ENCODE measurements at regions not wholly inside any gene's neighbourhood (a gene's known extent, or its start where the extent isn't known, plus 50 kb on each side); places are given as distances from the start of the nearest gene placed in this dataset.

DNA sequence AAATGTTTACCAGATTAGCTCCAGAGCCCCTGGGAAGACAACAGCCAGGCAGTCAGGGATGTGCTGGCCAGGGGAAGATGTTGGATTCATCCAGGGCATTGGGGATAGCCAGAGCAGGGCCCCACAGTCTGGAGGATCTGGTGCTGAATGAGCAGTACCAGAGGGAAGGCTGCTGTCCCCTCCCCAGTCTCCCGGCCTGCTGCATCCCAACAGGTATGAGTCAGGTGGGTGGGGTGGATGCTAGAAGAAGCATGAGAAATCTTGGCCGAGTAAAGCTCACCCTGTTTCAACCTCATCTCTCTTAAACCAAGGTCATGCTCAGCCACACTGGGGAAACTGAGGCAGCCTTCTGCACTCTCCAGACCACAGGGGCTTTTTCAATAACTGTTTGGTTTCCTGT lies 71.9 kb upstream of the SEC14L1 start:
- Histone ChIP-seq H3K27ac (ENCODE audit: low read depth, low read length) (no peak overlapping the region), H3K9me2 (replicated peaks; ENCODE audit: control insufficient read depth, low read length) (no peaks in the 10 kb centered on the region), H3K4me1 (ENCODE audit: control insufficient read depth, low read length) (peaks cover 6% of the 10 kb centered on the region), H3K36me3 (ENCODE audit: control insufficient read depth, low read length) (no peaks in the 10 kb centered on the region), H3K79me2 (ENCODE audit: control insufficient read depth, low read length) (no peaks in the 10 kb centered on the region), H3K27me3 (ENCODE audit: control insufficient read depth, low read length) (peaks cover 27% of the 10 kb centered on the region), H3K4me2 (ENCODE audit: low read length) (no peak overlapping the region), H3K4me3 (ENCODE audit: low read length) (no peak overlapping the region), H3F3A (ENCODE audit: control insufficient read depth, insufficient read depth) (no peaks in the 10 kb centered on the region), H3K9me3 (ENCODE audit: control insufficient read depth, insufficient read depth, low read length) (no peaks in the 10 kb centered on the region), H4K20me1 (ENCODE audit: control insufficient read depth, insufficient read depth, low read depth, low read length) (no peaks in the 10 kb centered on the region)
- no peak for TF ChIP-seq EZH2phosphoT487 (IDR thresholded peaks at IDR 0.05; ENCODE audit: borderline replicate concordance, low read length)
- TF ChIP-seq, protein P1, sequence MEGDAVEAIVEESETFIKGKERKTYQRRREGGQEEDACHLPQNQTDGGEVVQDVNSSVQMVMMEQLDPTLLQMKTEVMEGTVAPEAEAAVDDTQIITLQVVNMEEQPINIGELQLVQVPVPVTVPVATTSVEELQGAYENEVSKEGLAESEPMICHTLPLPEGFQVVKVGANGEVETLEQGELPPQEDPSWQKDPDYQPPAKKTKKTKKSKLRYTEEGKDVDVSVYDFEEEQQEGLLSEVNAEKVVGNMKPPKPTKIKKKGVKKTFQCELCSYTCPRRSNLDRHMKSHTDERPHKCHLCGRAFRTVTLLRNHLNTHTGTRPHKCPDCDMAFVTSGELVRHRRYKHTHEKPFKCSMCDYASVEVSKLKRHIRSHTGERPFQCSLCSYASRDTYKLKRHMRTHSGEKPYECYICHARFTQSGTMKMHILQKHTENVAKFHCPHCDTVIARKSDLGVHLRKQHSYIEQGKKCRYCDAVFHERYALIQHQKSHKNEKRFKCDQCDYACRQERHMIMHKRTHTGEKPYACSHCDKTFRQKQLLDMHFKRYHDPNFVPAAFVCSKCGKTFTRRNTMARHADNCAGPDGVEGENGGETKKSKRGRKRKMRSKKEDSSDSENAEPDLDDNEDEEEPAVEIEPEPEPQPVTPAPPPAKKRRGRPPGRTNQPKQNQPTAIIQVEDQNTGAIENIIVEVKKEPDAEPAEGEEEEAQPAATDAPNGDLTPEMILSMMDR (IDR thresholded peaks at IDR 0.05; ENCODE audit: low read depth, low read length, poor library complexity, severe bottlenecking) = no peak

DNA sequence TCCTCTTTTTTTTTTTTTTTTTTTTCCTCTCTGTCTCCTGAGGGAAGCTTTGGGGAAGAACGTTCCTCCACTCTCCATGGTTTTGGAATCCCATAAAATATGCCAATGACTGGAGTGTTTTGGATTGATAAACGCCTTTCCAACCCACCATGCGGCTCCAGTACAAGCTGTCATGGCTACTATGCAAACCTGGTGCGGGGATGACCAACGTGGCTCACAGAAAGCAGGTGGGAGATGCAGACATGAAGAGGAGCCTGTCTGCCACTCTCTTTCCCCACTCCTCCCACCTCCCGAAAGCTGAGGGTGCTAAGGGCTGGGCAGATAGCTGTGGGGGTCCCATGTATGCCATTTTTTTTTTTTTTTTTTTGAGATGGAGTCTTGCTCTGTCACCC lies 69.9 kb upstream of the SEC14L1 start:
- Histone ChIP-seq H4K20me1 (ENCODE audit: control insufficient read depth, insufficient read depth, low read depth, low read length) (no peaks in the 10 kb centered on the region), H3K27ac (ENCODE audit: low read depth, low read length) (no peak overlapping the region), H3K4me1 (ENCODE audit: control insufficient read depth, low read length) (peaks cover 6% of the 10 kb centered on the region), H3K79me2 (ENCODE audit: control insufficient read depth, low read length) (no peaks in the 10 kb centered on the region), H3K27me3 (ENCODE audit: control insufficient read depth, low read length) (peaks cover 33% of the 10 kb centered on the region), H3F3A (ENCODE audit: control insufficient read depth, insufficient read depth) (no peaks in the 10 kb centered on the region), H3K9me3 (ENCODE audit: control insufficient read depth, insufficient read depth, low read length) (no peaks in the 10 kb centered on the region), H3K9me2 (replicated peaks; ENCODE audit: control insufficient read depth, low read length) (no peaks in the 10 kb centered on the region), H3K36me3 (ENCODE audit: control insufficient read depth, low read length) (no peaks in the 10 kb centered on the region), H3K4me3 (ENCODE audit: low read length) (no peak overlapping the region), H3K4me2 (ENCODE audit: low read length) (no peak overlapping the region)
- no peak for TF ChIP-seq EZH2phosphoT487 (IDR thresholded peaks at IDR 0.05; ENCODE audit: borderline replicate concordance, low read length)
- TF ChIP-seq, protein P1 (IDR thresholded peaks at IDR 0.05; ENCODE audit: low read depth, low read length, poor library complexity, severe bottlenecking) = no peak

DNA sequence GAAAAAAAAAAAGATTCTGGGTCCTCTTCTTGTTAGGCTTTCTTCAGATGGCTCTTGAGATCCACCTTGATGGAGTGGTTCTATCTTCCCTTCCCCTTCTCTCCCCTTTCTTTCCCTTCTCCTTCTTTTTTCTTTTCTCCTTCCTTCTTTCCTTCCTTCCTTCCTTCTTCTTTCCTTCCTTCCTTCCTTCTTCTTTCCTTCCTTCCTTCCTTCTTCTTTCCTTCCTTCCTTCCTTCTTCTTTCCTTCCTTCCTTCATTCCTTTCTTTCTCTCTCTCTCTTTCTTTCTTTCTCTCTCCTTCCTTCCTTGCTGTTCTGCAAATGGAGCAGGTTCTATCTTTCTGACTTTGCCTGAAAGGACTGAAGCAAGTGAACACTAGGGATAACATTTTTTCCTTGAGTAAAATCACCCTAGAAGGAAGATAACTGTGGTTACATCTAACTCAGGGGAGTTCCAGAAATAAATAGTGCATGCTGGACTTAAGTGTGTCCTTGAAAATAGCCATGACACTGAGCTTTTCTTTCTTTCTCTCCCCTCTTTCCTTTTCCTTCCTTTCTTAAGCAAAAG lies 68.8 kb upstream of the SEC14L1 start:
- no peaks in the 10 kb centered on the region for H3K9me2 ChIP-seq (replicated peaks; ENCODE audit: control insufficient read depth, low read length)
- no peaks in the 10 kb centered on the region for H3K79me2 ChIP-seq (ENCODE audit: control insufficient read depth, low read length)
- no peaks in the 10 kb centered on the region for H3F3A ChIP-seq (ENCODE audit: control insufficient read depth, insufficient read depth)
- H4K20me1 ChIP-seq (ENCODE audit: control insufficient read depth, insufficient read depth, low read depth, low read length) = no peaks in the 10 kb centered on the region
- H3K4me1 ChIP-seq (ENCODE audit: control insufficient read depth, low read length) = no peaks in the 10 kb centered on the region
- no peak for TF ChIP-seq EZH2phosphoT487 (IDR thresholded peaks at IDR 0.05; ENCODE audit: borderline replicate concordance, low read length)
- H3K4me3 ChIP-seq (ENCODE audit: low read length) = no peak overlapping the region
- H3K9me3 ChIP-seq (ENCODE audit: control insufficient read depth, insufficient read depth, low read length) = no peaks in the 10 kb centered on the region
- H3K4me2 ChIP-seq (ENCODE audit: low read length) = no peak overlapping the region
- no peaks in the 10 kb centered on the region for H3K36me3 ChIP-seq (ENCODE audit: control insufficient read depth, low read length)
- H3K27ac ChIP-seq (ENCODE audit: low read depth, low read length) = no peak overlapping the region
- H3K27me3 ChIP-seq (ENCODE audit: control insufficient read depth, low read length) = peaks cover 43% of the 10 kb centered on the region

DNA sequence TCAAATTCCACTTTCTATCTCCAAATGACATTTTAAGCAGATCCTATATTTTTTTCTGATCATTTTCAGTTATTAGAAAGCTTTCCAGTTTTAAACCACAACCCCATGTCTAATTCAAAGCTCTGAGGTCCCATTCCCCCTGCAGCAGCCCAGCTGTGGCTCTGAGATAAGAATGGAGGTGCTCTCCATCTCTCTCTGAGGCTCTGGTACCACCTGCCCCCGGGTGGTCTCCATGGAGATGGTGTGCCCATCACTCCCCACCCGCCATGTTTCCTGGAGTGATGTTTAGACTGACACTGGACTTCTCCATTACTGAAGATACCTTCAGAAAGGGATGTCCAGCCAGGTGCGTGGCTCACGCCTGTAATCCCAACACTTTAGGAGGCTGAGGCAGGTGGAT lies 68.1 kb upstream of the SEC14L1 start:
- Histone ChIP-seq H3K27ac (ENCODE audit: low read depth, low read length) (no peak overlapping the region), H4K20me1 (ENCODE audit: control insufficient read depth, insufficient read depth, low read depth, low read length) (no peaks in the 10 kb centered on the region), H3K36me3 (ENCODE audit: control insufficient read depth, low read length) (no peaks in the 10 kb centered on the region), H3K4me2 (ENCODE audit: low read length) (no peak overlapping the region), H3K9me2 (replicated peaks; ENCODE audit: control insufficient read depth, low read length) (no peaks in the 10 kb centered on the region), H3F3A (ENCODE audit: control insufficient read depth, insufficient read depth) (no peaks in the 10 kb centered on the region), H3K4me3 (ENCODE audit: low read length) (no peak overlapping the region), H3K79me2 (ENCODE audit: control insufficient read depth, low read length) (no peaks in the 10 kb centered on the region), H3K27me3 (ENCODE audit: control insufficient read depth, low read length) (peaks cover 45% of the 10 kb centered on the region), H3K4me1 (ENCODE audit: control insufficient read depth, low read length) (no peaks in the 10 kb centered on the region), H3K9me3 (ENCODE audit: control insufficient read depth, insufficient read depth, low read length) (no peaks in the 10 kb centered on the region)
- TF ChIP-seq EZH2phosphoT487 (IDR thresholded peaks at IDR 0.05; ENCODE audit: borderline replicate concordance, low read length) = no peak
- TF ChIP-seq, protein P1 (IDR thresholded peaks at IDR 0.05; ENCODE audit: low read depth, low read length, poor library complexity, severe bottlenecking) = no peak
